ENCODE measurements at regions not wholly inside any gene's neighbourhood (a gene's known extent, or its start where the extent isn't known, plus 50 kb on each side); places are given as distances from the start of the nearest gene placed in this dataset.

GRCh38 chr20:63124782-63125580 is 91.0 kb downstream of the YTHDF1 start:
- no peak for TF ChIP-seq FOS (IDR thresholded peaks at IDR 0.05; ENCODE audit: borderline replicate concordance, insufficient read depth, low read length)
- no peak for TF ChIP-seq JUN (IDR thresholded peaks at IDR 0.05; ENCODE audit: borderline replicate concordance, insufficient read depth, insufficient read length, low read depth)
- no peak for TF ChIP-seq MYC (IDR thresholded peaks at IDR 0.05; ENCODE audit: low read depth, low read length)
- TF ChIP-seq EZH2 (IDR thresholded peaks at IDR 0.05; ENCODE audit: borderline replicate concordance, low read depth, low read length, severe bottlenecking), result no peak
- no peak for TF ChIP-seq POLR2A (IDR thresholded peaks at IDR 0.05; ENCODE audit: low read depth, low read length)
- TF ChIP-seq, protein P1, sequence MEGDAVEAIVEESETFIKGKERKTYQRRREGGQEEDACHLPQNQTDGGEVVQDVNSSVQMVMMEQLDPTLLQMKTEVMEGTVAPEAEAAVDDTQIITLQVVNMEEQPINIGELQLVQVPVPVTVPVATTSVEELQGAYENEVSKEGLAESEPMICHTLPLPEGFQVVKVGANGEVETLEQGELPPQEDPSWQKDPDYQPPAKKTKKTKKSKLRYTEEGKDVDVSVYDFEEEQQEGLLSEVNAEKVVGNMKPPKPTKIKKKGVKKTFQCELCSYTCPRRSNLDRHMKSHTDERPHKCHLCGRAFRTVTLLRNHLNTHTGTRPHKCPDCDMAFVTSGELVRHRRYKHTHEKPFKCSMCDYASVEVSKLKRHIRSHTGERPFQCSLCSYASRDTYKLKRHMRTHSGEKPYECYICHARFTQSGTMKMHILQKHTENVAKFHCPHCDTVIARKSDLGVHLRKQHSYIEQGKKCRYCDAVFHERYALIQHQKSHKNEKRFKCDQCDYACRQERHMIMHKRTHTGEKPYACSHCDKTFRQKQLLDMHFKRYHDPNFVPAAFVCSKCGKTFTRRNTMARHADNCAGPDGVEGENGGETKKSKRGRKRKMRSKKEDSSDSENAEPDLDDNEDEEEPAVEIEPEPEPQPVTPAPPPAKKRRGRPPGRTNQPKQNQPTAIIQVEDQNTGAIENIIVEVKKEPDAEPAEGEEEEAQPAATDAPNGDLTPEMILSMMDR (IDR thresholded peaks at IDR 0.05; ENCODE audit: extremely low read depth in 1 of 2, insufficient read depth in 1 of 2, low read depth in 1 of 2, low read length in 2 of 2), result no peak
- TF ChIP-seq GATA2 (IDR thresholded peaks at IDR 0.05; ENCODE audit: insufficient read depth, insufficient read length, low read depth, low read length), result no peak
- no peak for TF ChIP-seq MAX (IDR thresholded peaks at IDR 0.05; ENCODE audit: insufficient read depth, insufficient read length)
- no peak for TF ChIP-seq POLR2AphosphoS5 (IDR thresholded peaks at IDR 0.05; ENCODE audit: insufficient read depth, low read depth, low read length)
- no peak overlapping the region for H3K4me2 ChIP-seq (ENCODE audit: insufficient read depth, low read length)
- POLR2A ChIA-PET, result no interaction called here
- H3K9me1 ChIP-seq (replicated peaks; ENCODE audit: control insufficient read depth, extremely low read depth, insufficient read depth, low read length), result no peaks in the 10 kb centered on the region
- H3K9ac ChIP-seq (replicated peaks; ENCODE audit: extremely low read depth, insufficient read depth, low read length), result no peak overlapping the region
- FAIRE-seq (no peak), DNase-seq (ENCODE audit: low read depth, low spot score) (no peak)
- no peaks in the 10 kb centered on the region for H3K36me3 ChIP-seq (ENCODE audit: control insufficient read depth in 2 of 2, extremely low read depth in 1 of 2, insufficient read depth in 2 of 2, low read length in 2 of 2)
- H3K79me2 ChIP-seq (ENCODE audit: control insufficient read depth, insufficient read depth, low read length), result no peaks in the 10 kb centered on the region
- no peak overlapping the region for H3K4me3 ChIP-seq (replicated peaks in 1 of 3; ENCODE audit: insufficient read depth in 1 of 3, low read depth in 1 of 3, low read length in 3 of 3)
- H3K4me1 ChIP-seq (ENCODE audit: control insufficient read depth, extremely low read depth, insufficient read depth, low read length), result peaks cover 3% of the 10 kb centered on the region
- no peaks in the 10 kb centered on the region for H4K20me1 ChIP-seq (replicated peaks; ENCODE audit: control insufficient read depth, extremely low read depth, insufficient read depth, low read length)
- no TSS peak for BruUV-seq (replicated peaks)
- no peak overlapping the region for H3K27ac ChIP-seq (ENCODE audit: insufficient read depth, low read depth, low read length)
- dilution Hi-C loops (cut with MboI; ENCODE audit: extremely low pct_ligation_motif_present, low sequenced_read_pairs), result no loop called here
- intact Hi-C loops (cut with micrococcal nuclease), result no loop called here
- CTCF ChIA-PET, result no interaction called here
- H3K27me3 ChIP-seq (ENCODE audit: control insufficient read depth in 2 of 2, insufficient read depth in 2 of 2, low read length in 2 of 2), result no peaks in the 10 kb centered on the region
- no peak overlapping the region for H2AFZ ChIP-seq (ENCODE audit: low read depth, low read length)
- no peaks in the 10 kb centered on the region for H3K9me3 ChIP-seq (replicated peaks; ENCODE audit: control insufficient read depth, insufficient read depth, low read length)
